Psoas muscle (tissue), 7 donors: ENCODE measurements at regions not wholly inside any gene's neighbourhood (a gene's known extent, or its start where the extent isn't known, plus 50 kb on each side); places are given as distances from the start of the nearest gene placed in this dataset.

Experiments
- ATAC-seq, 4 donors: fragments of 200-7000 bp; cut with Tn5 transposase; one replicate each; pipeline ENCODE4 v1.9.1; 2020; ENCODE audit warnings: moderate library complexity in 3 of 4, mild to moderate bottlenecking in 2 of 4
- DNase-seq, 2 donors: peaks; one replicate each; pipeline ENCODE4 v3.0.0-alpha.2; 2020
- H3K27ac ChIP-seq: fragments of 200-600 bp; one replicate; pipeline ENCODE4 v1.8.0; 2022
- H3K27me3 ChIP-seq, 3 donors: fragments of 200-600 bp in 1 of 3; one replicate each; pipeline versions ENCODE4 v1.6.1 to v1.8.0; 2013 to 2022; ENCODE audit warnings: low read length in 2 of 3, mild to moderate bottlenecking in 2 of 3, moderate library complexity in 1 of 3; ENCODE audit not compliant: insufficient read depth in 3 of 3
- H3K36me3 ChIP-seq, 2 donors: fragments of 200-600 bp in 1 of 2; one replicate each; pipeline versions ENCODE4 v1.6.1 to v1.8.0; 2013 to 2022; ENCODE audit warnings: low read depth in 1 of 2, mild to moderate bottlenecking in 1 of 2, moderate library complexity in 1 of 2; ENCODE audit not compliant: insufficient read depth in 1 of 2
- H3K4me1 ChIP-seq: fragments of 200-600 bp; one replicate; pipeline ENCODE4 v1.8.0; 2022
- H3K4me3 ChIP-seq: fragments of 200-600 bp; one replicate; pipeline ENCODE4 v1.8.0; 2022; ENCODE audit warnings: mild to moderate bottlenecking
- H3K9me3 ChIP-seq: fragments of 200-600 bp; one replicate; pipeline ENCODE4 v1.8.0; 2022
- CTCF ChIP-seq: fragments of 200-600 bp; IDR thresholded peaks from one replicate; pipeline ENCODE4 v1.8.0; 2022; ENCODE audit warnings: antibody characterized with exemption
- WGBS, 3 donors: extraction: QIAGEN DNeasy Blood & Tissue Kit; methylation state at CpG; one replicate each; pipeline versions ENCODE4 v1.1.6 to v1.1.7; 2013; 5-methylcytosine and 5-hydroxymethylcytosine counted together
- intact Hi-C, 2 donors: fragments of 100-400 bp; cut with DNase I; formaldehyde crosslinking; loops; one replicate each; pipeline versions ENCODE4 v1.11.0 to v1.14.2; 2022
- donor health status: healthy with polysubstance abuse.
- donor health status: DM: no; HTN: no; CAD: no; lungs with moderate emphysema.
- donor health status: Bipolar disorder and iron deficiency.
- donor health status: healthy.
- donor health status: DM: yes; HTN: yes; CAD: no.
- donor health status: DM: no; HTN: no; CAD: no.
- donor health status: DM: yes; HTN: yes; CAD: no.

GRCh38 chr5:117204404-117204803 lies 629.8 kb upstream of the SEMA6A start:
- Histone ChIP-seq H3K36me3 (no peaks in the 10 kb centered on the region), H3K27me3 (no peaks in the 10 kb centered on the region), H3K27ac (no peak overlapping the region), H3K9me3 (no peaks in the 10 kb centered on the region), H3K4me3 (no peak overlapping the region), H3K4me1 (no peaks in the 10 kb centered on the region)
- ATAC-seq (no peak), DNase-seq (no peak)
- no peak for TF ChIP-seq CTCF
- intact Hi-C loops = no loop called here
- 59 to 69% (median 66%) methylated on average over 4 of the region's 4 CpGs for WGBS, 3 donors

- Histone ChIP-seq H3K9me3 (no peaks in the 10 kb centered on the region), H3K4me1 (no peaks in the 10 kb centered on the region), H3K36me3 (no peaks in the 10 kb centered on the region), H3K27ac (no peak overlapping the region), H3K27me3 (no peaks in the 10 kb centered on the region), H3K4me3 (no peak overlapping the region)
- DNase-seq = no peak
- 92 to 97% (median 94%) methylated on average over 2 of the region's 2 CpGs for WGBS, 3 donors
- intact Hi-C loops = no loop called here
- no peak for TF ChIP-seq CTCF
- no peak for ATAC-seq
Observed at GRCh38 chr5:117203584-117203983, 629.0 kb upstream of the SEMA6A start.

GRCh38 chr5:117201001-117201400 lies 626.4 kb upstream of the SEMA6A start:
- WGBS, 3 donors = 20 to 27% (median 24%) methylated on average over 1 of the region's 1 CpG
- TF ChIP-seq CTCF = no peak
- no peaks in the 10 kb centered on the region for H3K9me3 ChIP-seq
- H3K36me3 ChIP-seq = no peaks in the 10 kb centered on the region
- H3K27me3 ChIP-seq = no peaks in the 10 kb centered on the region
- no peak for DNase-seq
- no peaks in the 10 kb centered on the region for H3K4me1 ChIP-seq
- no peak for ATAC-seq
- no peak overlapping the region for H3K4me3 ChIP-seq
- intact Hi-C loops = no loop called here
- H3K27ac ChIP-seq = no peak overlapping the region

GRCh38 chr5:117195076-117195475 lies 620.5 kb upstream of the SEMA6A start:
- no peak for TF ChIP-seq CTCF
- H3K27ac ChIP-seq = no peak overlapping the region
- no peak overlapping the region for H3K4me3 ChIP-seq
- H3K9me3 ChIP-seq = no peaks in the 10 kb centered on the region
- intact Hi-C loops = no loop called here
- ATAC-seq (no peak), DNase-seq (no peak)
- no peaks in the 10 kb centered on the region for H3K4me1 ChIP-seq
- no peaks in the 10 kb centered on the region for H3K36me3 ChIP-seq
- no peaks in the 10 kb centered on the region for H3K27me3 ChIP-seq

- Histone ChIP-seq H3K27ac (no peak overlapping the region), H3K36me3 (no peaks in the 10 kb centered on the region), H3K9me3 (no peaks in the 10 kb centered on the region), H3K27me3 (no peaks in the 10 kb centered on the region), H3K4me1 (no peaks in the 10 kb centered on the region), H3K4me3 (no peak overlapping the region)
- TF ChIP-seq CTCF = no peak
- 81 to 87% (median 86%) methylated on average over 2 of the region's 2 CpGs for WGBS, 3 donors
- intact Hi-C loops = no loop called here
- DNase-seq = no peak
- ATAC-seq = no peak
Observed at GRCh38 chr5:117191251-117191650, 616.6 kb upstream of the SEMA6A start.
